ENCODE measurements at regions not wholly inside any gene's neighbourhood (a gene's known extent, or its start where the extent isn't known, plus 50 kb on each side); places are given as distances from the start of the nearest gene placed in this dataset.
A peak's percentile ranks its signal among the peaks of the same experiment; 100 is the strongest.
"Not testable (repeated sequence)": the region's sequence is repeated elsewhere in the genome, so short reads cannot be mapped to it uniquely, and the experiment has no call there.

DNA sequence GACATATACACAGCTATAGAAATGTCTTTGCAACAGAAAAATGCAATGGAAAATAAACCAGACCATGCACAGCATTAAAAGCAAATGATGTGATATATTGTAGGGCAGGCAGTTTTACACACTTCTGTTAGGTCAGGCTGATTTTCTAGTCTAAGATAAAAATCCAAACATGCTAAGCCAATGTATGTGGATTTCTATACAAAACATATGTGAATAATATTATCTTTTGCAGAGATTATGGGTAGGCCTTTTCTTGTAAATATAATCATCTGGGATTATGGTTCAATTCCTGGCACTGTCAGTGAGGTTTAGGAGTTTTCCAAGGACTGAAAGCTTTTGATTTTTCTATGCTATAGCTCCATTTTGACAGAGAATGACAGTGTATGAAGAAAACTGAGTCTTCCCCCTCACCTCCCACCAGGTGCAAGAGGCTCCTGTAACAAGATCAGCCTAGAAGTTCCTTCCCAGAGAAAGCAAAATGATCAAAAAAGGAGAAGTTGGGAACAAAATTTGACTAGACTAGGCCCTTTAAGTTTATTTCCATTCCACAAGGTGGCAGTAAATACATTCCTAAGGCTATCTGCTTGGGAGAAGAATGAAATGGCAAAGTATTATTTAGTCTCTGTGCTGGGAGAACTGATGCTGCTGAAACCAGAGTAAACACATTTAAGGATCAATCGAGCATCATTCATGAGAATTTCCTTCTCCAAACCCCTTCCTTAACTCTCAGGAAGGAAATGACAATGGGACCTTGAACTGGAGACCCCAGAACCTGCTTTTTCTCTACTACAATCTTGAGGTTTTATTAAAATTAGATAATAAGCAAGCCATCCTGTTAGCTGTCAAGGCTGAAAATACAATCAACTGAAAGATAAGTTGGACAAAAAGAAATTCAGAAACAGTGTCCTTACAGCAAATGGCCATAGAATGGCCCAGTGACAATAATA, 133.0 kb upstream of the TUT7 start:
- H3K27me3 ChIP-seq (replicated peaks) = no peaks in the 10 kb centered on the region
- TF ChIP-seq, protein P1, sequence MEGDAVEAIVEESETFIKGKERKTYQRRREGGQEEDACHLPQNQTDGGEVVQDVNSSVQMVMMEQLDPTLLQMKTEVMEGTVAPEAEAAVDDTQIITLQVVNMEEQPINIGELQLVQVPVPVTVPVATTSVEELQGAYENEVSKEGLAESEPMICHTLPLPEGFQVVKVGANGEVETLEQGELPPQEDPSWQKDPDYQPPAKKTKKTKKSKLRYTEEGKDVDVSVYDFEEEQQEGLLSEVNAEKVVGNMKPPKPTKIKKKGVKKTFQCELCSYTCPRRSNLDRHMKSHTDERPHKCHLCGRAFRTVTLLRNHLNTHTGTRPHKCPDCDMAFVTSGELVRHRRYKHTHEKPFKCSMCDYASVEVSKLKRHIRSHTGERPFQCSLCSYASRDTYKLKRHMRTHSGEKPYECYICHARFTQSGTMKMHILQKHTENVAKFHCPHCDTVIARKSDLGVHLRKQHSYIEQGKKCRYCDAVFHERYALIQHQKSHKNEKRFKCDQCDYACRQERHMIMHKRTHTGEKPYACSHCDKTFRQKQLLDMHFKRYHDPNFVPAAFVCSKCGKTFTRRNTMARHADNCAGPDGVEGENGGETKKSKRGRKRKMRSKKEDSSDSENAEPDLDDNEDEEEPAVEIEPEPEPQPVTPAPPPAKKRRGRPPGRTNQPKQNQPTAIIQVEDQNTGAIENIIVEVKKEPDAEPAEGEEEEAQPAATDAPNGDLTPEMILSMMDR (IDR thresholded peaks at IDR 0.05; ENCODE audit: low read depth, low read length, missing control alignments) = peak; percentile 49
- H3K4me3 ChIP-seq (ENCODE audit: low read depth, low read length) = no peak overlapping the region
- no peak overlapping the region for H3K27ac ChIP-seq
- in situ Hi-C loops (cut with HindIII; ENCODE audit: low pct_ligation_motif_present, low sequenced_read_pairs) = no loop called here
- H3K36me3 ChIP-seq (replicated peaks) = no peaks in the 10 kb centered on the region
- DNase-seq = no peak

DNA sequence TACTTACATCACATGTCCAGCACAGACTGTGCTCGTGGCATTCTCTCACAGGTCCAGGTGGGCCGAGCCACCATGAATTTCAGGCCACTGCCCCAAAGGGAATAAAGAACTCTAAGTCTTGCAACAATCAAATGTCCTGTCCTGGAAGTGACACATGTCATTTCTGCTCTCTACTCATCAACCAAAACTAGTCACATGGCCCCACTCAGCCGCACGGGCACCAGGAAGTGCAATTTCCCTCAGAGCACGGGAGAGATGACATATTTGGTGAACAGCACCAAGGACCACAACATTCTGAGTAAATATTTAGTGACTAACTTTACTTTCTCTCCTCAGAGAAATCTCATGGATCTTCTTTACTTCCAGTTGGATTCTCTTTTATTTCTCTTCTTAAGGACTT, 131.1 kb upstream of the TUT7 start:
- in situ Hi-C loops (cut with HindIII; ENCODE audit: low pct_ligation_motif_present, low sequenced_read_pairs) = no loop called here
- Histone ChIP-seq H3K27me3 (replicated peaks) (no peaks in the 10 kb centered on the region), H3K36me3 (replicated peaks) (no peaks in the 10 kb centered on the region), H3K4me3 (ENCODE audit: low read depth, low read length) (no peak overlapping the region), H3K27ac (no peak overlapping the region)
- DNase-seq = no peak
- TF ChIP-seq, protein P1 (IDR thresholded peaks at IDR 0.05; ENCODE audit: low read depth, low read length, missing control alignments) = no peak

DNA sequence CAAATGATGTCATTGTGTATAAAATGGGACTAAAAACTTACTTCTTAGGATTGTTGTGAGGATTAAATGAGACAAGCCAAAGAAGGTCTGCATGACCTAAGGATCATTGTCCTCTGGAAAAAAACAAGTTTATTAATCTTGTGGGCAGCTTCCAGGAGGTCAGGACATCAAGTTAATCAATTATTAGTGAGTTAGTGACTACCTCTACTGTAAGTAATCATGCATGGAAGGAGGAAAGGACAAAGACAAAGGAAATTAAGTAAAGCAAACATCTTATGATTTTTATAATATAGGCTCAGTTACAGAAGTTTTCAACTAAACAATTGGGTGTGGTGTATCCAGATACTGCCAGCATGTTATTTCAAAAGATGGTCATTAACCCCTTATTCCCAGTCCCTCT, 129.3 kb upstream of the TUT7 start:
- Histone ChIP-seq H3K27ac (no peak overlapping the region), H3K4me3 (ENCODE audit: low read depth, low read length) (no peak overlapping the region), H3K36me3 (replicated peaks) (no peaks in the 10 kb centered on the region), H3K27me3 (replicated peaks) (no peaks in the 10 kb centered on the region)
- in situ Hi-C loops (cut with HindIII; ENCODE audit: low pct_ligation_motif_present, low sequenced_read_pairs) = no loop called here
- no peak for DNase-seq
- TF ChIP-seq, protein P1 (IDR thresholded peaks at IDR 0.05; ENCODE audit: low read depth, low read length, missing control alignments) = no peak

DNA sequence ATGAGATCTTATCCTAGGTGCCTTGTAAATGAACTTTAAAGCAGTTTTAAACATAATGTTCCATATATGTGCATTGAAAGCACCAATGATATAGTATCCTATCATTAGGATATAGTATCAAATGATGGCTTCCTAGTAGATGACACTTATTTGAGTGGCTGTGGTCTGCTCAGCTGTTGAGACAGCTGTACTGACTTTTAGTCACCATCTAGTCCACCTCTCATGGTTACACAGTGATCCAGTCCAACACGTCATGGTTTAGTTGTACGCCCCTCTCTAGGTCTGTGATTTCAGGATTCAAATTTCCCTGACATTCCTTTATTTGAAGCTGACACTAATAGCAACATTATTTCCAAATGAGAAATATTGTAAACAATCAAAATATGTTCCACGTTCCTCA, 127.3 kb upstream of the TUT7 start:
- in situ Hi-C loops (cut with HindIII; ENCODE audit: low pct_ligation_motif_present, low sequenced_read_pairs) = no loop called here
- H3K27me3 ChIP-seq (replicated peaks) = no peaks in the 10 kb centered on the region
- TF ChIP-seq, protein P1 (IDR thresholded peaks at IDR 0.05; ENCODE audit: low read depth, low read length, missing control alignments) = no peak
- DNase-seq = no peak
- no peak overlapping the region for H3K27ac ChIP-seq
- H3K4me3 ChIP-seq (ENCODE audit: low read depth, low read length) = no peak overlapping the region
- H3K36me3 ChIP-seq (replicated peaks) = no peaks in the 10 kb centered on the region

DNA sequence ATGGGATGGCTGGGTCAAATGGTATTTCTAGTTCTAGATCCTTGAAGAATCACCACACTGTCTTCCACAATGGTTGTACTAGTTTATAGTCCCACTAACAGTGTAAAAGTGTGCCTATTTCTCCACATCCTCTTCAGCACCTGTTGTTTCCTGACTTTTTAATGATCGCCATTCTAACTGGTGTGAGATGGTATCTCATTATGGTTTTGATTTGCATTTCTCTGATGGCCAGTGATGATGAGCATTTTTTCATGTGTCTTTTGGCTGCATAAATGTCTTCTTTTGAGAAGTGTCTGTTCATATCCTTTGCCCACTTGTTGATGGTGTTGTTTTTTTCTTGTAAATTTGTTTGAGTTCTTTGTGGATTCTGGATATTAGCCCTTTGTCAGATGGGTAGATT, 121.0 kb upstream of the TUT7 start:
- H3K27me3 ChIP-seq (replicated peaks); in situ Hi-C loops (cut with HindIII; ENCODE audit: low pct_ligation_motif_present, low sequenced_read_pairs); H3K4me3 ChIP-seq (ENCODE audit: low read depth, low read length); H3K27ac ChIP-seq; H3K36me3 ChIP-seq (replicated peaks); DNase-seq: not testable (repeated sequence)

DNA sequence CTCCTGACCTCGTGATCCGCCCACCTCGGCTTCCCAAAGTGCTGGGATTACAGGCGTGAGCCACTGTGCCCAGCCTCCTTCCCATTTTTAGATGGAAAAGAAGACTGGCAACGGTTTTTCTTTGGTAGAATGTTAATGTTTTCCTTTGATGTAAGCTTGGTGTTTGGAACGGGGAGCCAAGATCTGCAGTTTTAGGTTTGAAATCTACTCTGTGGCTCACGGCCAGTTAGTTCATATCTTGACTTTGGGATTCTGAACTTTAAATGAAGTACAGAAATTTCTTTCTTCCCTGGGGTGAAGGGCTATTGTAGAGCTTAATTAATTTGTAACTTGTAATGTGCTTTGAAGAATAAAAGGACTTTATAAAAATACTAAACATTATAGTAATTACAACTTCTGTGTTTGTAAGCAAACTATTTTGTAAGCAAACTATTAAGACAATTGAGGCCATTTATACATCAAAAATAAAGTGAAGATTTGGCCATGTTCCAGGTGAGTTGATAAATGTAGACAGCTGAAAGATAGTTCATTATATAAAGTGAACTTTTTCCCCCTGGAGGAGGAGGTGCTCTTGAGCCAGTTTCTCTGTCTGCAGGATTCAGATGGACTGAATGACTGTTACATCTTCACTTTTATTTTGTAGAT, 117.1 kb upstream of the TUT7 start:
- TF ChIP-seq, protein P1 (IDR thresholded peaks at IDR 0.05; ENCODE audit: low read depth, low read length, missing control alignments) = no peak
- H3K27me3 ChIP-seq (replicated peaks) = no peaks in the 10 kb centered on the region
- no peaks in the 10 kb centered on the region for H3K36me3 ChIP-seq (replicated peaks)
- no peak overlapping the region for H3K4me3 ChIP-seq (ENCODE audit: low read depth, low read length)
- DNase-seq = no peak
- no peak overlapping the region for H3K27ac ChIP-seq
- in situ Hi-C loops (cut with HindIII; ENCODE audit: low pct_ligation_motif_present, low sequenced_read_pairs) = no loop called here
